Trophoblast cell (in vitro differentiated cells and primary cell): ENCODE measurements at regions not wholly inside any gene's neighbourhood (a gene's known extent, or its start where the extent isn't known, plus 50 kb on each side); places are given as distances from the start of the nearest gene placed in this dataset.

Source experiments
- DNase-seq, 2 donors: peaks; one replicate each; pipeline ENCODE4 v3.0.0-alpha.2; 2016
- H2AFZ ChIP-seq: 2 replicates; pipeline ENCODE4 v1.6.1; 2013; ENCODE audit warnings: low read length, moderate library complexity, mild to moderate bottlenecking; ENCODE audit not compliant: insufficient read depth, poor library complexity
- H2AK5ac ChIP-seq: 2 replicates; pipeline ENCODE4 v1.6.1; 2013; ENCODE audit warnings: mild to moderate bottlenecking, low read length
- H2BK120ac ChIP-seq: 2 replicates; pipeline ENCODE4 v1.6.1; 2013; ENCODE audit warnings: low read length, mild to moderate bottlenecking, moderate library complexity; ENCODE audit not compliant: insufficient read depth, poor library complexity
- H2BK12ac ChIP-seq: 2 replicates; pipeline ENCODE4 v1.6.1; 2013; ENCODE audit warnings: mild to moderate bottlenecking, low read length, moderate library complexity
- H2BK5ac ChIP-seq: 2 replicates; pipeline ENCODE4 v1.6.1; 2013; ENCODE audit warnings: low read length, low read depth, moderate library complexity, mild to moderate bottlenecking; ENCODE audit not compliant: poor library complexity
- H3K14ac ChIP-seq: 2 replicates; pipeline ENCODE4 v1.6.1; 2013; ENCODE audit warnings: mild to moderate bottlenecking, low read length
- H3K18ac ChIP-seq: 2 replicates; pipeline ENCODE4 v1.6.1; 2013; ENCODE audit warnings: mild to moderate bottlenecking, low read length
- H3K23ac ChIP-seq: 2 replicates; pipeline ENCODE4 v1.6.1; 2013; ENCODE audit warnings: low read length
- H3K27ac ChIP-seq: 2 replicates; pipeline ENCODE4 v1.5.1; 2013; ENCODE audit warnings: low read depth, mild to moderate bottlenecking, inconsistent platforms, low read length, moderate library complexity
- H3K27me3 ChIP-seq: 2 replicates; pipeline ENCODE4 v1.6.1; 2013; ENCODE audit warnings: inconsistent platforms, mild to moderate bottlenecking, low read length, moderate library complexity; ENCODE audit not compliant: insufficient read depth
- H3K36me3 ChIP-seq, 2 experiments: 1 replicate in 1 of 2; 2 replicates in 1 of 2; pipeline ENCODE4 v1.6.1; 2013; ENCODE audit warnings: low read length in 2 of 2, mild to moderate bottlenecking in 2 of 2, moderate library complexity in 1 of 2; ENCODE audit not compliant: insufficient read depth in 2 of 2, control insufficient read depth in 1 of 2
- H3K4ac ChIP-seq: 2 replicates; pipeline ENCODE4 v1.6.1; 2013; ENCODE audit warnings: low read depth, mild to moderate bottlenecking, low read length, moderate library complexity
- H3K4me1 ChIP-seq, 2 experiments: 1 replicate in 1 of 2; 2 replicates in 1 of 2; pipeline ENCODE4 v1.6.1; 2013; ENCODE audit warnings: low read length in 2 of 2, mild to moderate bottlenecking in 2 of 2, moderate library complexity in 1 of 2; ENCODE audit not compliant: insufficient read depth in 2 of 2, control insufficient read depth in 1 of 2
- H3K4me2 ChIP-seq: 2 replicates; pipeline ENCODE4 v1.6.1; 2013; ENCODE audit warnings: inconsistent platforms, mild to moderate bottlenecking, low read length, moderate library complexity
- H3K4me3 ChIP-seq: 2 replicates; pipeline ENCODE4 v1.5.1; 2013; ENCODE audit warnings: mild to moderate bottlenecking, low read depth, low read length, inconsistent platforms
- H3K79me1 ChIP-seq: one replicate; pipeline ENCODE4 v1.6.1; 2013; ENCODE audit warnings: low read length
- H3K79me2 ChIP-seq: 2 replicates; pipeline ENCODE4 v1.6.1; 2013; ENCODE audit warnings: low read length, mild to moderate bottlenecking; ENCODE audit not compliant: control insufficient read depth, insufficient read depth, poor library complexity
- H3K9ac ChIP-seq: 2 replicates; pipeline ENCODE4 v1.6.1; 2013; ENCODE audit warnings: mild to moderate bottlenecking, low read length
- H3K9me3 ChIP-seq: 2 replicates; pipeline ENCODE4 v1.6.1; 2013; ENCODE audit warnings: low read depth, mild to moderate bottlenecking, control low read depth, inconsistent platforms, low read length; ENCODE audit not compliant: insufficient read depth
- H4K12ac ChIP-seq: 2 replicates; pipeline ENCODE4 v1.6.1; 2013; ENCODE audit warnings: low read depth, mild to moderate bottlenecking, low read length, moderate library complexity
- H4K8ac ChIP-seq: 2 replicates; pipeline ENCODE4 v1.6.1; 2013; ENCODE audit warnings: low read depth, mild to moderate bottlenecking, low read length, moderate library complexity
- H4K91ac ChIP-seq: one replicate; pipeline ENCODE4 v1.6.1; 2013; ENCODE audit warnings: low read depth, mild to moderate bottlenecking, low read length, moderate library complexity
- WGBS: extraction: QIAGEN DNeasy Blood & Tissue Kit; methylation state at CpG from one replicate; pipeline ENCODE4 v1.1.7; 2013; ENCODE audit warnings: missing lambda C conversion rate; ENCODE audit not compliant: insufficient read length, insufficient coverage; ENCODE audit errors: extremely low coverage; 5-methylcytosine and 5-hydroxymethylcytosine counted together

- Histone ChIP-seq H3K79me1 (no peaks in the 10 kb centered on the region), H3K14ac (no peak overlapping the region), H3K9ac (no peak overlapping the region), H3K4me1 (no peaks in the 10 kb centered on the region), H3K4me2 (no peak overlapping the region), H3K27ac (no peak overlapping the region), H3K9me3 (no peaks in the 10 kb centered on the region), H2AK5ac (no peak overlapping the region), H3K4ac (no peak overlapping the region), H2BK5ac (no peak overlapping the region), H2BK12ac (no peak overlapping the region), H3K4me3 (no peak overlapping the region), H3K18ac (no peak overlapping the region), H2AFZ (no peak overlapping the region), H2BK120ac (no peak overlapping the region), H3K23ac (no peak overlapping the region), H4K12ac (no peak overlapping the region), H4K8ac (no peak overlapping the region), H3K36me3 (no peaks in the 10 kb centered on the region), H3K27me3 (no peaks in the 10 kb centered on the region), H4K91ac (no peak overlapping the region), H3K79me2 (no peaks in the 10 kb centered on the region)
- no peak for DNase-seq
These were observed 262.2 kb downstream of the FZD1 start for GRCh38 chr7:91526404-91526803.

- Histone ChIP-seq H3K4me1 (no peaks in the 10 kb centered on the region), H3K14ac (no peak overlapping the region), H3K79me2 (no peaks in the 10 kb centered on the region), H3K23ac (no peak overlapping the region), H3K9me3 (no peaks in the 10 kb centered on the region), H3K4ac (no peak overlapping the region), H3K18ac (no peak overlapping the region), H4K12ac (no peak overlapping the region), H3K9ac (no peak overlapping the region), H4K91ac (no peak overlapping the region), H3K27ac (no peak overlapping the region), H2AK5ac (no peak overlapping the region), H3K27me3 (no peaks in the 10 kb centered on the region), H2BK120ac (no peak overlapping the region), H3K4me3 (no peak overlapping the region), H2AFZ (no peak overlapping the region), H2BK5ac (no peak overlapping the region), H3K79me1 (no peaks in the 10 kb centered on the region), H2BK12ac (no peak overlapping the region), H3K4me2 (no peak overlapping the region), H4K8ac (no peak overlapping the region), H3K36me3 (no peaks in the 10 kb centered on the region)
- DNase-seq, result no peak
- WGBS, result no CpG with 5 or more reads among the region's 5 CpGs
These were observed 263.2 kb downstream of the FZD1 start for GRCh38 chr7:91527460-91527859.

GRCh38 chr7:91533996-91534395 is 269.8 kb downstream of the FZD1 start:
- no peak overlapping the region for H2BK12ac ChIP-seq
- no peak overlapping the region for H2AFZ ChIP-seq
- H3K79me1 ChIP-seq, result no peaks in the 10 kb centered on the region
- H3K4me3 ChIP-seq, result no peak overlapping the region
- H3K14ac ChIP-seq, result no peak overlapping the region
- H4K8ac ChIP-seq, result no peak overlapping the region
- no peaks in the 10 kb centered on the region for H3K27me3 ChIP-seq
- H3K23ac ChIP-seq, result no peak overlapping the region
- DNase-seq, result no peak
- H4K12ac ChIP-seq, result no peak overlapping the region
- H3K36me3 ChIP-seq, result no peaks in the 10 kb centered on the region
- no peak overlapping the region for H3K4ac ChIP-seq
- no peaks in the 10 kb centered on the region for H3K4me1 ChIP-seq
- H3K18ac ChIP-seq, result no peak overlapping the region
- no peaks in the 10 kb centered on the region for H3K79me2 ChIP-seq
- H3K27ac ChIP-seq, result no peak overlapping the region
- no peak overlapping the region for H3K9ac ChIP-seq
- H3K9me3 ChIP-seq, result no peaks in the 10 kb centered on the region
- WGBS, result no CpG with 5 or more reads among the region's 1 CpG
- no peak overlapping the region for H4K91ac ChIP-seq
- H3K4me2 ChIP-seq, result no peak overlapping the region
- H2BK5ac ChIP-seq, result no peak overlapping the region
- no peak overlapping the region for H2BK120ac ChIP-seq
- H2AK5ac ChIP-seq, result no peak overlapping the region

- Histone ChIP-seq H2AK5ac (no peak overlapping the region), H3K4ac (no peak overlapping the region), H3K36me3 (no peaks in the 10 kb centered on the region), H3K14ac (no peak overlapping the region), H3K27ac (no peak overlapping the region), H2BK5ac (no peak overlapping the region), H2BK120ac (no peak overlapping the region), H3K9me3 (no peaks in the 10 kb centered on the region), H3K27me3 (no peaks in the 10 kb centered on the region), H2BK12ac (no peak overlapping the region), H2AFZ (no peak overlapping the region), H3K18ac (no peak overlapping the region), H3K79me2 (no peaks in the 10 kb centered on the region), H4K8ac (no peak overlapping the region), H3K23ac (no peak overlapping the region), H4K91ac (no peak overlapping the region), H4K12ac (no peak overlapping the region), H3K4me2 (no peak overlapping the region), H3K9ac (no peak overlapping the region), H3K4me3 (no peak overlapping the region), H3K4me1 (no peaks in the 10 kb centered on the region), H3K79me1 (no peaks in the 10 kb centered on the region)
- DNase-seq, result no peak
- no CpG with 5 or more reads among the region's 9 CpGs for WGBS
These were observed 273.3 kb downstream of the FZD1 start for GRCh38 chr7:91537260-91538152.
